PC-9 (cell line): ENCODE measurements at regions not wholly inside any gene's neighbourhood (a gene's known extent, or its start where the extent isn't known, plus 50 kb on each side); places are given as distances from the start of the nearest gene placed in this dataset.
A peak's percentile ranks its signal among the peaks of the same experiment; 100 is the strongest.

ENCODE experiments used
- BruUV-seq: library from RNA; stranded (reverse); fragments of 400-500 nt; replicated peaks from 2 replicates; lab custom pipeline; 2021; lab: Mats Ljungman, UMichigan
- CTCF ChIA-PET: fragments of 300-600 bp; sonication (Branson Sonifier 250); formaldehyde crosslinking; loops from one replicate; lab custom pipeline; 2022; ENCODE audit warnings: antibody characterized with exemption; lab: Charles Lee
- POLR2A ChIA-PET: fragments of 300-600 bp; sonication (Branson Sonifier 250); formaldehyde crosslinking; loops from one replicate; lab custom pipeline; 2022; ENCODE audit warnings: antibody characterized with exemption; ENCODE audit not compliant: unreplicated experiment; lab: Charles Lee
- DNase-seq, 2 experiments: peaks; one replicate each; pipeline versions ENCODE4 v3.0.0 to v3.0.0-alpha.2; 2015 to 2022; ENCODE audit warnings: mixed read lengths in 1 of 2
- H2AFZ ChIP-seq: fragments of 200-600 bp; sonication (generic); 2 replicates; pipeline ENCODE4 v1.8.1; 2017; ENCODE audit warnings: antibody characterized with exemption
- H3F3A ChIP-seq: fragments of 200-600 bp; sonication (generic); 2 replicates; pipeline ENCODE4 v1.8.1; 2017; ENCODE audit warnings: antibody characterized with exemption, mild to moderate bottlenecking, low read depth; ENCODE audit not compliant: insufficient read depth
- H3K27ac ChIP-seq: fragments of 200-600 bp; sonication (generic); 2 replicates; pipeline ENCODE4 v1.6.1; 2016; ENCODE audit warnings: mixed run types
- H3K27me3 ChIP-seq: fragments of 200-600 bp; sonication (generic); 2 replicates; pipeline ENCODE4 v1.6.1; 2016; ENCODE audit warnings: low read depth, mixed run types; ENCODE audit not compliant: insufficient read depth
- H3K36me3 ChIP-seq: fragments of 200-600 bp; sonication (generic); 2 replicates; pipeline ENCODE4 v1.6.1; 2016; ENCODE audit warnings: low read depth, mixed run types
- H3K4me1 ChIP-seq: fragments of 200-600 bp; sonication (generic); replicated peaks from 2 replicates; pipeline ENCODE4 v1.6.1; 2016; ENCODE audit warnings: mixed run types; ENCODE audit not compliant: insufficient read depth
- H3K4me2 ChIP-seq: fragments of 200-600 bp; sonication (generic); 2 replicates; pipeline ENCODE4 v1.6.1; 2017; ENCODE audit warnings: mixed run types
- H3K4me3 ChIP-seq: fragments of 200-600 bp; sonication (generic); 2 replicates; pipeline ENCODE4 v1.6.1; 2016; ENCODE audit warnings: mixed run types
- H3K79me2 ChIP-seq: fragments of 200-600 bp; sonication (generic); 2 replicates; pipeline ENCODE4 v1.6.1; 2017; ENCODE audit warnings: low read depth, mixed run types
- H3K9me2 ChIP-seq: fragments of 200-600 bp; sonication (generic); 2 replicates; pipeline ENCODE4 v1.8.1; 2017; ENCODE audit warnings: mild to moderate bottlenecking; ENCODE audit not compliant: insufficient read depth
- H3K9me3 ChIP-seq: fragments of 200-600 bp; sonication (generic); 2 replicates; pipeline ENCODE4 v1.8.1; 2016; ENCODE audit warnings: low read depth; ENCODE audit not compliant: insufficient read depth
- H4K20me1 ChIP-seq: fragments of 200-600 bp; sonication (generic); 2 replicates; pipeline ENCODE4 v1.8.1; 2017; ENCODE audit not compliant: insufficient read depth
- EZH2 ChIP-seq: fragments of 200-600 bp; sonication (generic); IDR thresholded peaks from 2 replicates; pipeline ENCODE4 v1.8.0; 2017; ENCODE audit warnings: antibody characterized with exemption, low read depth
- intact Hi-C: fragments of 100-400 bp; cut with micrococcal nuclease; formaldehyde crosslinking; loops from one replicate; pipeline ENCODE4 v1.10.0; 2022; ENCODE audit not compliant: unreplicated experiment
- TF ChIP-seq, protein P1 (sequence below): fragments of 200-600 bp; sonication (generic); conservative IDR thresholded peaks from 2 replicates; pipeline ENCODE4 v1.6.1; 2017; ENCODE audit warnings: mixed run types, antibody characterized with exemption, mild to moderate bottlenecking, moderate library complexity

- H3K9me2 ChIP-seq = no peaks in the 10 kb centered on the region; the same call in 1 of the 2 replicates
- no peak overlapping the region for H3K4me3 ChIP-seq
- intact Hi-C loops = no loop called here
- H2AFZ ChIP-seq = peak overlapping the region; percentile 25; the same call in 1 of the 2 replicates
- peak in 1 of 2 experiments; percentile 70 for DNase-seq
- no TSS peak for BruUV-seq
- no peaks in the 10 kb centered on the region for H3K79me2 ChIP-seq
- TF ChIP-seq EZH2 = no peak
- TF ChIP-seq, protein P1, sequence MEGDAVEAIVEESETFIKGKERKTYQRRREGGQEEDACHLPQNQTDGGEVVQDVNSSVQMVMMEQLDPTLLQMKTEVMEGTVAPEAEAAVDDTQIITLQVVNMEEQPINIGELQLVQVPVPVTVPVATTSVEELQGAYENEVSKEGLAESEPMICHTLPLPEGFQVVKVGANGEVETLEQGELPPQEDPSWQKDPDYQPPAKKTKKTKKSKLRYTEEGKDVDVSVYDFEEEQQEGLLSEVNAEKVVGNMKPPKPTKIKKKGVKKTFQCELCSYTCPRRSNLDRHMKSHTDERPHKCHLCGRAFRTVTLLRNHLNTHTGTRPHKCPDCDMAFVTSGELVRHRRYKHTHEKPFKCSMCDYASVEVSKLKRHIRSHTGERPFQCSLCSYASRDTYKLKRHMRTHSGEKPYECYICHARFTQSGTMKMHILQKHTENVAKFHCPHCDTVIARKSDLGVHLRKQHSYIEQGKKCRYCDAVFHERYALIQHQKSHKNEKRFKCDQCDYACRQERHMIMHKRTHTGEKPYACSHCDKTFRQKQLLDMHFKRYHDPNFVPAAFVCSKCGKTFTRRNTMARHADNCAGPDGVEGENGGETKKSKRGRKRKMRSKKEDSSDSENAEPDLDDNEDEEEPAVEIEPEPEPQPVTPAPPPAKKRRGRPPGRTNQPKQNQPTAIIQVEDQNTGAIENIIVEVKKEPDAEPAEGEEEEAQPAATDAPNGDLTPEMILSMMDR = no peak
- peak overlapping the region; percentile 71 for H3K27ac ChIP-seq
- H3K4me1 ChIP-seq = peaks cover 25% of the 10 kb centered on the region
- H3K4me2 ChIP-seq = peak overlapping the region; percentile 20
- POLR2A ChIA-PET = no interaction called here
- no peaks in the 10 kb centered on the region for H3K27me3 ChIP-seq
- peaks cover 22% of the 10 kb centered on the region; the same call in 1 of the 2 replicates for H3K9me3 ChIP-seq
- no peaks in the 10 kb centered on the region for H3K36me3 ChIP-seq
- peaks cover 12% of the 10 kb centered on the region for H3F3A ChIP-seq
- CTCF ChIA-PET = interaction anchor here (0.7 kb wide), 1 partner anchor 114 kb away, joined by 3 read pairs; no protein-coding TSS in a partner anchor
- H4K20me1 ChIP-seq = no peaks in the 10 kb centered on the region
Observed at GRCh38 chr3:191775451-191776233, 314.7 kb downstream of the PYDC2 start.

GRCh38 chr3:191781044-191781443, 320.1 kb downstream of the PYDC2 start:
- POLR2A ChIA-PET = no interaction called here
- H3F3A ChIP-seq = peaks cover 2% of the 10 kb centered on the region
- no peaks in the 10 kb centered on the region for H3K36me3 ChIP-seq
- H3K4me2 ChIP-seq = no peak overlapping the region
- intact Hi-C loops = no loop called here
- no peaks in the 10 kb centered on the region for H3K27me3 ChIP-seq
- DNase-seq = no peak
- H3K9me2 ChIP-seq = no peaks in the 10 kb centered on the region
- H3K79me2 ChIP-seq = no peaks in the 10 kb centered on the region
- BruUV-seq = no TSS peak
- H3K4me1 ChIP-seq = peaks cover 3% of the 10 kb centered on the region
- H3K27ac ChIP-seq = no peak overlapping the region
- CTCF ChIA-PET = no interaction called here
- no peaks in the 10 kb centered on the region for H4K20me1 ChIP-seq
- no peak for TF ChIP-seq EZH2
- TF ChIP-seq, protein P1 = no peak
- peaks cover 3% of the 10 kb centered on the region; the same call in 1 of the 2 replicates for H3K9me3 ChIP-seq
- H2AFZ ChIP-seq = peak overlapping the region; percentile 46; the same call in 1 of the 2 replicates
- H3K4me3 ChIP-seq = no peak overlapping the region

DNA sequence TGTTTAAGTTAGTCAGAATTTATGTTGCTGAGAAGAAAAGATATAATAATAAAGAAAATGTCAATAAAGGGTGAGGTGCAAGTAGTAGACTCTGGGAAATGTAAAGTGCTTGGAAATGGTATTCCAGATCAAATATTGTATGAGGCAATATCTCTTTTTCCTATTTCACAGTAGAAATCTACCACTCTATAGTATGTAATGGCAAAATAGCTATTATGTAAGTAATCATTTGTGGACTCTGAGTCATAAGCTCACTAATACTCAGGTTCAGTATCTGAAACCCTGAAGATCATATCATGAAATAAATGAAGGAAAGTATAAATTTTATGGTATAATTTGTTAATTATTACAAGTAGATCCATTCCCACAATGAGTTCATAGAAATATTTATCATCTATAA, 322.1 kb downstream of the PYDC2 start:
- Histone ChIP-seq H2AFZ (no peak overlapping the region), H3K79me2 (no peaks in the 10 kb centered on the region), H3K36me3 (no peaks in the 10 kb centered on the region), H3K9me2 (no peaks in the 10 kb centered on the region), H3K4me2 (no peak overlapping the region), H4K20me1 (no peaks in the 10 kb centered on the region), H3K27me3 (no peaks in the 10 kb centered on the region), H3K27ac (no peak overlapping the region), H3K9me3 (peaks cover 3% of the 10 kb centered on the region), H3K4me3 (no peak overlapping the region), H3F3A (no peaks in the 10 kb centered on the region; the same call in 1 of the 2 replicates), H3K4me1 (no peaks in the 10 kb centered on the region)
- DNase-seq = no peak
- ChIA-PET CTCF (no interaction called here), POLR2A (no interaction called here)
- TF ChIP-seq EZH2 = no peak
- TF ChIP-seq, protein P1 = no peak
- no TSS peak for BruUV-seq
- intact Hi-C loops = no loop called here
